ENCODE measurements at regions not wholly inside any gene's neighbourhood (a gene's known extent, or its start where the extent isn't known, plus 50 kb on each side); places are given as distances from the start of the nearest gene placed in this dataset.

GRCh38 chr2:166565501-166565900 is 71.5 kb upstream of the SCN7A start:
- TF ChIP-seq GABPA (tag; conservative IDR thresholded peaks at IDR 0.05; ENCODE audit: low read depth) = no peak
- TF ChIP-seq NRF1 (conservative IDR thresholded peaks at IDR 0.05 in 1 of 2, IDR thresholded peaks at IDR 0.05 in 1 of 2) = no peak
- TF ChIP-seq ZNF449 (CRISPR knock-in tag; IDR thresholded peaks at IDR 0.05) = no peak
- TF ChIP-seq ATF1 (CRISPR knock-in tag; IDR thresholded peaks at IDR 0.05) = no peak
- TF ChIP-seq ATF1 (tag; IDR thresholded peaks at IDR 0.05) = no peak
- TF ChIP-seq CTCF (IDR thresholded peaks at IDR 0.05 in 2 of 3, conservative IDR thresholded peaks at IDR 0.05 in 1 of 3; ENCODE audit: insufficient read depth in 2 of 3, low read depth in 1 of 3, low read length in 3 of 3) = no peak
- no peak for TF ChIP-seq FOXK2 (conservative IDR thresholded peaks at IDR 0.05 in 1 of 2, IDR thresholded peaks at IDR 0.05 in 1 of 2; ENCODE audit: low read depth in 2 of 2)
- TF ChIP-seq ZC3H11A (IDR thresholded peaks at IDR 0.05; ENCODE audit: low read depth, low read length) = no peak
- no peak for TF ChIP-seq BDP1 (IDR thresholded peaks at IDR 0.05; ENCODE audit: insufficient read depth, insufficient read length)

All from K562 (cell line).